Muscle layer of colon (tissue), 2 donors: ENCODE measurements at regions not wholly inside any gene's neighbourhood (a gene's known extent, or its start where the extent isn't known, plus 50 kb on each side); places are given as distances from the start of the nearest gene placed in this dataset.
A peak's percentile ranks its signal among the peaks of the same experiment; 100 is the strongest.

Experiments used
- H3K27ac ChIP-seq: one replicate; pipeline ENCODE4 v1.7.0; 2013; ENCODE audit warnings: low read depth, mild to moderate bottlenecking, low read length, moderate library complexity
- H3K27me3 ChIP-seq, 2 donors: one replicate each; pipeline ENCODE4 v1.7.0; 2013; ENCODE audit warnings: low read length in 2 of 2, mild to moderate bottlenecking in 2 of 2; ENCODE audit not compliant: insufficient read depth in 2 of 2, control insufficient read depth in 1 of 2
- H3K36me3 ChIP-seq: one replicate; pipeline ENCODE4 v1.7.0; 2013; ENCODE audit warnings: mild to moderate bottlenecking, low read length; ENCODE audit not compliant: insufficient read depth
- H3K4me1 ChIP-seq: one replicate; pipeline ENCODE4 v1.7.0; 2013; ENCODE audit warnings: mild to moderate bottlenecking, low read length; ENCODE audit not compliant: insufficient read depth
- H3K4me3 ChIP-seq, 2 donors: one replicate each; pipeline ENCODE4 v1.7.0; 2013; ENCODE audit warnings: low read length in 2 of 2, low read depth in 1 of 2, mild to moderate bottlenecking in 1 of 2, moderate library complexity in 1 of 2
- H3K9ac ChIP-seq: one replicate; pipeline ENCODE4 v1.7.0; 2013; ENCODE audit warnings: low read length
- H3K9me3 ChIP-seq: one replicate; pipeline ENCODE4 v1.7.0; 2013; ENCODE audit warnings: mild to moderate bottlenecking, low read length
- donor health status: abdominal sarcoma.
- donor health status: Adenocarcinoma of cecum.

- Histone ChIP-seq H3K9me3 (no peaks in the 10 kb centered on the region), H3K4me3 (no peak overlapping the region), H3K9ac (no peak overlapping the region), H3K4me1 (peaks cover 3% of the 10 kb centered on the region), H3K27ac (no peak overlapping the region), H3K36me3 (no peaks in the 10 kb centered on the region), H3K27me3 (peaks cover 5 to 19% of the 10 kb centered on the region in 2 donors)
Measured at GRCh38 chr20:2203436-2203835, 92.4 kb upstream of the TGM3 start.

- H3K9ac ChIP-seq = no peak overlapping the region
- H3K36me3 ChIP-seq = no peaks in the 10 kb centered on the region
- H3K27ac ChIP-seq = no peak overlapping the region
- peaks cover 5 to 19% of the 10 kb centered on the region in 2 donors for H3K27me3 ChIP-seq
- no peak overlapping the region for H3K4me3 ChIP-seq
- no peaks in the 10 kb centered on the region for H3K9me3 ChIP-seq
- peaks cover 3% of the 10 kb centered on the region for H3K4me1 ChIP-seq
Measured at GRCh38 chr20:2204021-2204420, 91.8 kb upstream of the TGM3 start.

- Histone ChIP-seq H3K27me3 (peaks cover 5 to 19% of the 10 kb centered on the region in 2 donors), H3K9me3 (no peaks in the 10 kb centered on the region), H3K4me3 (peak overlapping the region in 1 of 2 donors; percentile 44), H3K27ac (no peak overlapping the region), H3K4me1 (peaks cover 3% of the 10 kb centered on the region), H3K9ac (no peak overlapping the region), H3K36me3 (no peaks in the 10 kb centered on the region)
Measured at GRCh38 chr20:2206957-2207769, 88.6 kb upstream of the TGM3 start.

GRCh38 chr20:2207770-2208097, 88.1 kb upstream of the TGM3 start:
- no peak overlapping the region for H3K27ac ChIP-seq
- H3K36me3 ChIP-seq = no peaks in the 10 kb centered on the region
- peaks cover 3% of the 10 kb centered on the region for H3K4me1 ChIP-seq
- H3K9ac ChIP-seq = no peak overlapping the region
- H3K9me3 ChIP-seq = no peaks in the 10 kb centered on the region
- H3K27me3 ChIP-seq = peaks cover 5 to 19% of the 10 kb centered on the region in 2 donors
- H3K4me3 ChIP-seq = peak overlapping the region in 1 of 2 donors; percentile 44

GRCh38 chr20:2208897-2209296, 86.9 kb upstream of the TGM3 start:
- peaks cover 5 to 19% of the 10 kb centered on the region in 2 donors for H3K27me3 ChIP-seq
- no peak overlapping the region for H3K4me3 ChIP-seq
- H3K9me3 ChIP-seq = no peaks in the 10 kb centered on the region

GRCh38 chr20:2210646-2211552, 84.9 kb upstream of the TGM3 start:
- Histone ChIP-seq H3K27ac (no peak overlapping the region), H3K9me3 (no peaks in the 10 kb centered on the region), H3K9ac (no peak overlapping the region), H3K4me3 (no peak overlapping the region), H3K4me1 (peaks cover 3% of the 10 kb centered on the region), H3K36me3 (no peaks in the 10 kb centered on the region), H3K27me3 (peaks cover 5 to 15% of the 10 kb centered on the region in 2 donors)

More at GRCh38 chr20:2208897-2209296, 86.9 kb upstream of the TGM3 start:
- Histone ChIP-seq H3K36me3 (no peaks in the 10 kb centered on the region), H3K9ac (no peak overlapping the region), H3K27ac (no peak overlapping the region), H3K4me1 (peaks cover 3% of the 10 kb centered on the region)

GRCh38 chr20:2212456-2213015, 83.3 kb upstream of the TGM3 start:
- H3K36me3 ChIP-seq = no peaks in the 10 kb centered on the region
- peaks cover 3% of the 10 kb centered on the region for H3K4me1 ChIP-seq
- peaks cover 0 to 3% of the 10 kb centered on the region in 2 donors for H3K27me3 ChIP-seq
- H3K27ac ChIP-seq = no peak overlapping the region
- no peaks in the 10 kb centered on the region for H3K9me3 ChIP-seq
- no peak overlapping the region for H3K9ac ChIP-seq
- no peak overlapping the region for H3K4me3 ChIP-seq

- H3K9me3 ChIP-seq = no peaks in the 10 kb centered on the region
- no peaks in the 10 kb centered on the region for H3K27me3 ChIP-seq
- H3K9ac ChIP-seq = no peak overlapping the region
- no peaks in the 10 kb centered on the region for H3K4me1 ChIP-seq
- H3K27ac ChIP-seq = no peak overlapping the region
- H3K4me3 ChIP-seq = no peak overlapping the region
- H3K36me3 ChIP-seq = no peaks in the 10 kb centered on the region
Measured at GRCh38 chr20:2213401-2213800, 82.4 kb upstream of the TGM3 start.

GRCh38 chr20:2217857-2218539, 77.8 kb upstream of the TGM3 start:
- H3K9me3 ChIP-seq = no peaks in the 10 kb centered on the region
- no peaks in the 10 kb centered on the region for H3K36me3 ChIP-seq
- no peak overlapping the region for H3K9ac ChIP-seq
- no peaks in the 10 kb centered on the region for H3K4me1 ChIP-seq
- H3K4me3 ChIP-seq = no peak overlapping the region
- no peaks in the 10 kb centered on the region for H3K27me3 ChIP-seq
- H3K27ac ChIP-seq = no peak overlapping the region

GRCh38 chr20:2219481-2220006, 76.3 kb upstream of the TGM3 start:
- H3K4me3 ChIP-seq = no peak overlapping the region
- no peak overlapping the region for H3K9ac ChIP-seq
- no peaks in the 10 kb centered on the region for H3K36me3 ChIP-seq
- no peaks in the 10 kb centered on the region for H3K4me1 ChIP-seq
- H3K9me3 ChIP-seq = no peaks in the 10 kb centered on the region
- H3K27ac ChIP-seq = no peak overlapping the region
- no peaks in the 10 kb centered on the region for H3K27me3 ChIP-seq

- Histone ChIP-seq H3K9ac (no peak overlapping the region), H3K9me3 (no peaks in the 10 kb centered on the region), H3K36me3 (no peaks in the 10 kb centered on the region), H3K4me1 (no peaks in the 10 kb centered on the region), H3K4me3 (no peak overlapping the region), H3K27me3 (no peaks in the 10 kb centered on the region), H3K27ac (no peak overlapping the region)
Measured at GRCh38 chr20:2220298-2220697, 75.5 kb upstream of the TGM3 start.
